ENCODE measurements at regions not wholly inside any gene's neighbourhood (a gene's known extent, or its start where the extent isn't known, plus 50 kb on each side); places are given as distances from the start of the nearest gene placed in this dataset.

- H3K27ac ChIP-seq: no peak overlapping the region
- H3K4me3 ChIP-seq: no peak overlapping the region
- H3K4me1 ChIP-seq: no peaks in the 10 kb centered on the region
- no peak for DNase-seq (ENCODE audit: low spot score in 2 of 2)
- H3K36me3 ChIP-seq: no peaks in the 10 kb centered on the region
- TF ChIP-seq EP300 (IDR thresholded peaks at IDR 0.05) (no peak), POLR2A (IDR thresholded peaks at IDR 0.05) (no peak), CTCF (IDR thresholded peaks at IDR 0.05) (no peak)
- H3K27me3 ChIP-seq: no peaks in the 10 kb centered on the region
- H3K9me3 ChIP-seq: no peaks in the 10 kb centered on the region
- WGBS: 80% methylated on average over 2 of the region's 2 CpGs
These were observed 125.9 kb downstream of the EDN1 start for GRCh38 chr6:12415980-12416598.

- no peak for TF ChIP-seq POLR2AphosphoS5 (IDR thresholded peaks at IDR 0.05)
- no peak for TF ChIP-seq CTCF (IDR thresholded peaks at IDR 0.05)
- no peak for TF ChIP-seq POLR2A (IDR thresholded peaks at IDR 0.05)
- no peak for TF ChIP-seq EP300 (IDR thresholded peaks at IDR 0.05)
- Histone ChIP-seq H3K9me3 (no peaks in the 10 kb centered on the region), H3K27me3 (no peaks in the 10 kb centered on the region), H3K4me3 (no peak overlapping the region), H3K27ac (no peak overlapping the region), H3K36me3 (no peaks in the 10 kb centered on the region), H3K4me1 (no peaks in the 10 kb centered on the region)
- DNase-seq (ENCODE audit: low spot score in 2 of 2): no peak
- 96% methylated on average over 1 of the region's 1 CpG for WGBS
These were observed 127.0 kb downstream of the EDN1 start for GRCh38 chr6:12417191-12417590.

GRCh38 chr6:12418946-12419345, 128.8 kb downstream of the EDN1 start:
- H3K27ac ChIP-seq: no peak overlapping the region
- TF ChIP-seq POLR2A (IDR thresholded peaks at IDR 0.05) (no peak), POLR2AphosphoS5 (IDR thresholded peaks at IDR 0.05) (no peak), CTCF (IDR thresholded peaks at IDR 0.05) (no peak), EP300 (IDR thresholded peaks at IDR 0.05) (no peak)

GRCh38 chr6:12419631-12420272, 129.6 kb downstream of the EDN1 start:
- no peak for TF ChIP-seq POLR2AphosphoS5 (IDR thresholded peaks at IDR 0.05)
- no peak for TF ChIP-seq CTCF (IDR thresholded peaks at IDR 0.05)
- TF ChIP-seq EP300 (IDR thresholded peaks at IDR 0.05): no peak
- no peak for TF ChIP-seq POLR2A (IDR thresholded peaks at IDR 0.05)
- Histone ChIP-seq H3K9me3 (no peaks in the 10 kb centered on the region), H3K4me1 (peaks cover 6% of the 10 kb centered on the region), H3K27me3 (no peaks in the 10 kb centered on the region), H3K36me3 (no peaks in the 10 kb centered on the region), H3K27ac (no peak overlapping the region), H3K4me3 (no peak overlapping the region)
- DNase-seq (ENCODE audit: low spot score in 2 of 2): no peak
- 60% methylated on average over 3 of the region's 3 CpGs for whole genome bisulfite sequencing

More at GRCh38 chr6:12418946-12419345, 128.8 kb downstream of the EDN1 start:
- Histone ChIP-seq H3K27me3 (no peaks in the 10 kb centered on the region), H3K36me3 (no peaks in the 10 kb centered on the region), H3K4me3 (no peak overlapping the region), H3K4me1 (peaks cover 5% of the 10 kb centered on the region), H3K9me3 (no peaks in the 10 kb centered on the region)
- no peak for DNase-seq (ENCODE audit: low spot score in 2 of 2)
- WGBS: 93% methylated on average over 2 of the region's 2 CpGs

- TF ChIP-seq EP300 (IDR thresholded peaks at IDR 0.05) (no peak), CTCF (IDR thresholded peaks at IDR 0.05) (no peak), POLR2AphosphoS5 (IDR thresholded peaks at IDR 0.05) (no peak), POLR2A (IDR thresholded peaks at IDR 0.05) (no peak)
- Histone ChIP-seq H3K27me3 (no peaks in the 10 kb centered on the region), H3K27ac (no peak overlapping the region), H3K4me1 (peaks cover 6% of the 10 kb centered on the region), H3K36me3 (no peaks in the 10 kb centered on the region), H3K4me3 (no peak overlapping the region), H3K9me3 (no peaks in the 10 kb centered on the region)
- 66% methylated on average over 5 of the region's 5 CpGs for WGBS
- no peak for DNase-seq (ENCODE audit: low spot score in 2 of 2)
These were observed 130.5 kb downstream of the EDN1 start for GRCh38 chr6:12420626-12421025.

Data from suprapubic skin (tissue), 4 donors.